Epithelial cell of esophagus (primary cell): ENCODE measurements at regions not wholly inside any gene's neighbourhood (a gene's known extent, or its start where the extent isn't known, plus 50 kb on each side); places are given as distances from the start of the nearest gene placed in this dataset.

Source experiments
- DNase-seq: peaks from one replicate; pipeline ENCODE4 v3.0.0; 2010; ENCODE audit warnings: low read depth
- H3K4me3 ChIP-seq: 2 replicates; pipeline ENCODE4 v1.5.1; 2011; ENCODE audit warnings: mild to moderate bottlenecking, low read length, control low read depth
- TF ChIP-seq, protein P1 (sequence below): IDR thresholded peaks from 2 replicates; pipeline ENCODE4 v1.5.1; 2011; ENCODE audit warnings: low read depth, mild to moderate bottlenecking, low read length, control low read depth, inconsistent platforms; ENCODE audit not compliant: insufficient read depth; ENCODE audit errors: missing control alignments

- TF ChIP-seq, protein P1, sequence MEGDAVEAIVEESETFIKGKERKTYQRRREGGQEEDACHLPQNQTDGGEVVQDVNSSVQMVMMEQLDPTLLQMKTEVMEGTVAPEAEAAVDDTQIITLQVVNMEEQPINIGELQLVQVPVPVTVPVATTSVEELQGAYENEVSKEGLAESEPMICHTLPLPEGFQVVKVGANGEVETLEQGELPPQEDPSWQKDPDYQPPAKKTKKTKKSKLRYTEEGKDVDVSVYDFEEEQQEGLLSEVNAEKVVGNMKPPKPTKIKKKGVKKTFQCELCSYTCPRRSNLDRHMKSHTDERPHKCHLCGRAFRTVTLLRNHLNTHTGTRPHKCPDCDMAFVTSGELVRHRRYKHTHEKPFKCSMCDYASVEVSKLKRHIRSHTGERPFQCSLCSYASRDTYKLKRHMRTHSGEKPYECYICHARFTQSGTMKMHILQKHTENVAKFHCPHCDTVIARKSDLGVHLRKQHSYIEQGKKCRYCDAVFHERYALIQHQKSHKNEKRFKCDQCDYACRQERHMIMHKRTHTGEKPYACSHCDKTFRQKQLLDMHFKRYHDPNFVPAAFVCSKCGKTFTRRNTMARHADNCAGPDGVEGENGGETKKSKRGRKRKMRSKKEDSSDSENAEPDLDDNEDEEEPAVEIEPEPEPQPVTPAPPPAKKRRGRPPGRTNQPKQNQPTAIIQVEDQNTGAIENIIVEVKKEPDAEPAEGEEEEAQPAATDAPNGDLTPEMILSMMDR = no peak
Measured at GRCh38 chr10:83037653-83038052, 1101.7 kb upstream of the GHITM start.

GRCh38 chr10:83038631-83039030 lies 1100.7 kb upstream of the GHITM start:
- no peak for DNase-seq
- TF ChIP-seq, protein P1 = no peak
- no peak overlapping the region for H3K4me3 ChIP-seq

More at GRCh38 chr10:83037653-83038052, 1101.7 kb upstream of the GHITM start:
- no peak for DNase-seq
- no peak overlapping the region for H3K4me3 ChIP-seq

DNA sequence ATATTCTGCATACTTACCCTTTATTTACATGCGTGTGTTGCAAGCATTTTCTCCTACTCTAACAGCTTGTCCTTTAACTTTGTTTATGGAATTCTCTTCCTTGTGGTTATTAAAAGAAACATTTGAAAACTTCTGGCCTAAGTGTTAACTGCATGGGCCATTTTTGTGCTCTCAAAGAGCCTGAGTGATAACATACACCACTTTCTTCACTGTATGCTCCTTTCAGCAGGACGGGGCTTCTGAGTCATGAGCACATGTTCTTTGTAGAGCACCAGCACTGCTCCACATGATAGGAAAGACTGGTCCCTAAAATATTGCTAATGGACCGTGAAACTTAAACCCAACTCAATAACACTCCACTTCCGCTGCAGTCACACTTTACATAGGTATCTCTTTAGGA lies 1093.6 kb upstream of the GHITM start:
- no peak for DNase-seq
- H3K4me3 ChIP-seq = no peak overlapping the region
- TF ChIP-seq, protein P1 = no peak

- TF ChIP-seq, protein P1 = no peak
- no peak for DNase-seq
Measured at GRCh38 chr10:83050815-83051214, 1088.5 kb upstream of the GHITM start.

DNA sequence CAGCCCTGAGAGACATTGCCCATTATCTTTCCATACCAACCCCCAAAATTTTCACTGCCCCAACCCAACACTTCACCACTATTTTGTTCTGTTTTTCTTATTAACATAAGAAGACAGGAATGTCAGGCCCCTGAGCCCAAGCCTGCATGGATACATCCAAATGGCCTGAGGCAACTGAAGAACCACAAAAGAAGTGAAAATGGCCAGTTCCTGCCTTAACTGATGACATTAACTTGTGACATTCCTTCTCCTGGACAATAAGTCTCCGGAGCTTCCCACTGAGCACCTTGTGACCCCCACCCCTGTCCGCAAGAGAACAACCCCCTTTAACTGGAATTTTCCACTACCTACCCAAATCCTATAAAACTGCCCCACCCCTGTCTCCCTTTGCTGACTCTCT lies 1076.4 kb upstream of the GHITM start:
- no peak for DNase-seq
- TF ChIP-seq, protein P1 = no peak
- H3K4me3 ChIP-seq = no peak overlapping the region

More at GRCh38 chr10:83050815-83051214, 1088.5 kb upstream of the GHITM start:
- no peak overlapping the region for H3K4me3 ChIP-seq

GRCh38 chr10:83073472-83073871 lies 1065.8 kb upstream of the GHITM start:
- DNase-seq = no peak
- no peak overlapping the region for H3K4me3 ChIP-seq
- TF ChIP-seq, protein P1 = no peak

DNA sequence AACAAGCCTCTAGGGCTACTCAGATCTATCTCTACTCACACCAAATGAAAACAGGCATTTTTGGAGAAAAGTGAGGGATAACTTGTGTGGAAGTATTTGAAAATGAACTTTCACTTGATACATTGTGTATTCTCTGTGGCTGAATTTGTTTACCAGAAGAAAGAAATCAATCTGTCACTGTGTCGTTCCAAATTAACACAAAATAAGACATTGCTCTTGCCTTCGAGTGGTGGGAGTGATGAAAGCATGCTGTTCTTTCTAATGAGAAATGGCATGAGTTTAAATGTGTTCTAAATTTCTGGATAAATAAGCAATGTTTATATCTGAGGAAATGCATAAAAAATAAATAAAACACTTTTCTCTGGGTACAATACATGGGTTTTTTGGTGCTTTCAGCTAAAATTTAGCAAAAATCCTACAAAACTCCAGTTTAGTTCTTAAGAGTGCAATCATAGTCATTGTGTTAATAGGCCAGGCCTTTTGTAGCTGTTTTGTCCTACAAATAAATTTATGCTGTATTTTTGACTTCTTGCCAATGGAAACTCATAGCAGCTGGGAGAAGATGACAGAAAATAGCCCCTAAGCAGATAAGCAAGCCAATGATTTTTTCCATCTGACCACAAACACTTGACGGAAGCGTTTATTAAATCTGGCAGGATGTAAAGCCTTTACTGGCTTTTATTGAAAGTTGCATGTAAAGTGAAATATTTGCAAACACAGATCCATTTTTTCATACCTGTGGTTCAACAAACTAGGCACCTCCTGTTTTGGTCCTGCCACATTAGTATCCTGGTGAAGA lies 1064.1 kb upstream of the GHITM start:
- TF ChIP-seq, protein P1 = no peak

More for the DNA sequence above, 1064.1 kb upstream of the GHITM start:
- no peak for DNase-seq
- no peak overlapping the region for H3K4me3 ChIP-seq
